Spleen (tissue), 11 donors: ENCODE measurements at regions not wholly inside any gene's neighbourhood (a gene's known extent, or its start where the extent isn't known, plus 50 kb on each side); places are given as distances from the start of the nearest gene placed in this dataset.

Experiments used
- DNase-seq: peaks from one replicate; pipeline ENCODE4 v3.0.0-alpha.2; 2020
- H3K27ac ChIP-seq, 8 donors: fragments of 200-600 bp; sonication (generic) in 7 of 8; 1 replicate in 4 of 8; 2 replicates in 4 of 8; pipeline versions ENCODE4 v1.5.0 to v1.8.0; 2016 to 2021; ENCODE audit warnings: inconsistent platforms in 4 of 8, mild to moderate bottlenecking in 4 of 8, moderate library complexity in 1 of 8
- H3K27me3 ChIP-seq, 7 donors: fragments of 200-600 bp; sonication (generic) in 6 of 7; replicated peaks in 1 of 7; 1 replicate in 4 of 7; 2 replicates in 3 of 7; pipeline versions ENCODE4 v1.5.0 to v1.8.0; 2016 to 2021; ENCODE audit warnings: inconsistent platforms in 3 of 7, mild to moderate bottlenecking in 1 of 7
- H3K36me3 ChIP-seq, 6 donors: fragments of 200-600 bp; sonication (generic) in 5 of 6; 1 replicate in 4 of 6; 2 replicates in 2 of 6; pipeline versions ENCODE4 v1.5.0 to v1.8.0; 2016 to 2021; ENCODE audit warnings: inconsistent platforms in 2 of 6
- H3K4me1 ChIP-seq, 6 donors: fragments of 200-600 bp; sonication (generic) in 5 of 6; 1 replicate in 3 of 6; 2 replicates in 3 of 6; pipeline versions ENCODE4 v1.5.0 to v1.8.0; 2016 to 2021; ENCODE audit warnings: inconsistent platforms in 3 of 6
- H3K4me3 ChIP-seq, 8 donors: fragments of 200-600 bp; sonication (generic) in 7 of 8; 1 replicate in 4 of 8; 2 replicates in 4 of 8; pipeline versions ENCODE4 v1.5.0 to v1.8.0; 2016 to 2021; ENCODE audit warnings: inconsistent platforms in 4 of 8, mild to moderate bottlenecking in 4 of 8, moderate library complexity in 2 of 8
- H3K9me3 ChIP-seq, 8 donors: fragments of 200-600 bp; sonication (generic) in 7 of 8; 1 replicate in 4 of 8; 2 replicates in 4 of 8; pipeline versions ENCODE4 v1.5.0 to v1.8.0; 2016 to 2021; ENCODE audit warnings: inconsistent platforms in 4 of 8
- CTCF ChIP-seq, 11 experiments: fragments of 200-600 bp in 7 of 11; fragments of 450-650 bp in 4 of 11; sonication (generic) in 4 of 11; IDR thresholded peaks in 8 of 11; conservative IDR thresholded peaks in 3 of 11; 1 replicate in 7 of 11; 2 replicates in 4 of 11; pipeline versions ENCODE4 v1.4.0 to v1.8.0; 2016 to 2021; ENCODE audit warnings: antibody characterized with exemption in 11 of 11, inconsistent platforms in 4 of 11, mild to moderate bottlenecking in 1 of 11
- POLR2A ChIP-seq, 3 donors: fragments of 450-650 bp; IDR thresholded peaks; one replicate each; pipeline ENCODE4 v1.5.1; 2017; ENCODE audit warnings: antibody characterized with exemption in 3 of 3, mild to moderate bottlenecking in 1 of 3
- POLR2AphosphoS5 ChIP-seq, 3 donors: sonication (generic); formaldehyde crosslinking; IDR thresholded peaks; one replicate each; pipeline ENCODE4 v1.5.1; 2017; ENCODE audit warnings: antibody characterized with exemption in 3 of 3
- WGBS, 5 donors: extraction: QIAGEN DNeasy Blood & Tissue Kit in 3 of 5; methylation state at CpG; one replicate each; pipeline versions ENCODE4 v1.1.5 to v1.1.7; 2013 to 2018; 5-methylcytosine and 5-hydroxymethylcytosine counted together
- intact Hi-C: fragments of 100-400 bp; cut with DNase I; formaldehyde crosslinking; loops from one replicate; pipeline ENCODE4 v1.15.0; 2023; ENCODE audit warnings: low total_unique reads
- donor health status: healthy with polysubstance abuse.
- donor health status: DM: no; HTN: no; CAD: no; lungs with moderate emphysema.
- donor health status: DM: no; HTN: no; CAD: no.
- donor health status: Bipolar disorder and iron deficiency.
- donor health status: healthy.
- donor health status: DM: no; HTN: no; CAD: no.
- donor health status: DM: yes; HTN: yes; CAD: no.

GRCh38 chr6:90758741-90759140 lies 171.9 kb upstream of the MAP3K7 start:
- no peak for TF ChIP-seq POLR2AphosphoS5 (IDR thresholded peaks at IDR 0.05)
- no peak for TF ChIP-seq CTCF (IDR thresholded peaks at IDR 0.05 in 8 of 11, conservative IDR thresholded peaks at IDR 0.05 in 3 of 11)
- TF ChIP-seq POLR2A (IDR thresholded peaks at IDR 0.05): no peak
- Histone ChIP-seq H3K4me1 (no peaks in the 10 kb centered on the region), H3K27ac (no peak overlapping the region), H3K4me3 (no peak overlapping the region), H3K9me3 (no peaks in the 10 kb centered on the region), H3K27me3 (no peaks in the 10 kb centered on the region), H3K36me3 (no peaks in the 10 kb centered on the region)
- 74 to 90% (median 78%) methylated on average over 3 of the region's 3 CpGs for WGBS, 5 donors
- DNase-seq: no peak
- intact Hi-C loops: no loop called here

GRCh38 chr6:90753820-90754643 lies 167.2 kb upstream of the MAP3K7 start:
- DNase-seq: no peak
- Histone ChIP-seq H3K27me3 (no peaks in the 10 kb centered on the region), H3K27ac (no peak overlapping the region), H3K4me3 (no peak overlapping the region), H3K36me3 (no peaks in the 10 kb centered on the region), H3K4me1 (no peaks in the 10 kb centered on the region), H3K9me3 (no peaks in the 10 kb centered on the region)
- 74 to 86% (median 82%) methylated on average over 8 of the region's 8 CpGs for WGBS, 5 donors
- intact Hi-C loops: no loop called here
- TF ChIP-seq CTCF (IDR thresholded peaks at IDR 0.05 in 8 of 11, conservative IDR thresholded peaks at IDR 0.05 in 3 of 11): no peak
- TF ChIP-seq POLR2AphosphoS5 (IDR thresholded peaks at IDR 0.05): no peak
- TF ChIP-seq POLR2A (IDR thresholded peaks at IDR 0.05): no peak

DNA sequence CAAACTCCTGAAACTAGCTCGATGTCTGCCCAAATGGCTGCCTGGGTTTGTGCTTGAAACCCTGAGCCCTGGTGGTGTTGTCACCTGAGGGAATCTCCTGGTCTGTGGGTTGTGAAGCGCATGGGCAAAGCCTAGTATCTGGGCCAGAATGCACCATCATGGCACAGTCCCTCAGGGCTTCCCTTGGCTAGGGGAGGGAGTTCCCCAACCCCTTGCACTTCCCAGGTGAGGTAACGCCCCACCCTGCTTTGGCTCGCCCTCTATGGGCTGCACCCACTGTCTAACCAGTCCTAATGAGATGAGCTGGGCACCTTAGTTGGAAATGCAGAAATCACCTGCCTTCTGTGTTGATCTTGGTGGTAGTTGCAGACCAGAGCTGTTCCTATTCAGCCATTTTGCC lies 152.9 kb upstream of the MAP3K7 start:
- Histone ChIP-seq H3K27ac (no peak overlapping the region), H3K4me3 (no peak overlapping the region), H3K27me3 (no peaks in the 10 kb centered on the region), H3K9me3 (peaks cover 0 to 18% (median 7%) of the 10 kb centered on the region in 8 donors), H3K4me1 (no peaks in the 10 kb centered on the region), H3K36me3 (no peaks in the 10 kb centered on the region)
- 44 to 69% (median 53%) methylated on average over 4 of the region's 4 CpGs for WGBS, 5 donors
- intact Hi-C loops: no loop called here
- TF ChIP-seq POLR2AphosphoS5 (IDR thresholded peaks at IDR 0.05) (no peak), CTCF (IDR thresholded peaks at IDR 0.05 in 8 of 11, conservative IDR thresholded peaks at IDR 0.05 in 3 of 11) (no peak), POLR2A (IDR thresholded peaks at IDR 0.05) (no peak)
- DNase-seq: no peak

DNA sequence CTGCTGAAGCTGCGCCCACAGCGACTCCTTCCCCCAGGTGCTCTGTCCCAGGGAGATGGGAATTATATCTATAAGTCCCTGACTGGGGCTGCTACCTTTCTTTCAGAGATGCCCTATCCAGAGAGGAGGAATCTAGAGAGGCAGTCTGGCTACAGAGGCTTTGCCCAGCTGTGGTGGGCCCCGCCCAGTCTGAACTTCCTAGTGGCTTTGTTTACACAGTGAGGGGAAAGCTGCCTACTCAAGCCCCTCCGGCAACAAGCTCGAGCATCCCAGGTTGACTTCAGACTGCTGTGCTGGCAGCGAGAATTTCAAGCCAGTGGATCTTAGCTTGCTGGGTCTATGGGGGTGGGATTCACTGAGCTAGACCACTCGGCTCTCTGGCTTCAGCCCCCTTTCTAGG lies 152.5 kb upstream of the MAP3K7 start:
- 81 to 100% (median 86%) methylated on average over 3 to 7 of the region's 7 CpGs for WGBS, 5 donors

More for the DNA sequence above, 152.5 kb upstream of the MAP3K7 start:
- intact Hi-C loops: no loop called here
- Histone ChIP-seq H3K27ac (no peak overlapping the region), H3K36me3 (no peaks in the 10 kb centered on the region), H3K4me1 (no peaks in the 10 kb centered on the region), H3K9me3 (peaks cover 0 to 22% (median 8%) of the 10 kb centered on the region in 8 donors), H3K4me3 (no peak overlapping the region), H3K27me3 (no peaks in the 10 kb centered on the region)
- DNase-seq: no peak
- no peak for TF ChIP-seq POLR2A (IDR thresholded peaks at IDR 0.05)
- TF ChIP-seq POLR2AphosphoS5 (IDR thresholded peaks at IDR 0.05): no peak
- no peak for TF ChIP-seq CTCF (IDR thresholded peaks at IDR 0.05 in 8 of 11, conservative IDR thresholded peaks at IDR 0.05 in 3 of 11)
